Stimulated activated memory B cell treated with anti-CD40 and anti-IgM and Interleukin-4, amounts not matched to agents 10 μg/mL and 1 μg/mL and 100 μg/mL, for 72 hours (primary cell): ENCODE measurements at regions not wholly inside any gene's neighbourhood (a gene's known extent, or its start where the extent isn't known, plus 50 kb on each side); places are given as distances from the start of the nearest gene placed in this dataset.
"Not testable (repeated sequence)": the region's sequence is repeated elsewhere in the genome, so short reads cannot be mapped to it uniquely, and the experiment has no call there.

ENCODE experiments used
- ATAC-seq: fragments of 150-1000 bp; cut with Tn5 transposase; 2 replicates; pipeline ENCODE4 v1.10.0; 2021
- H3K27ac Mint-ChIP-seq: one replicate; pipeline ENCODE4 v1.8.0; 2022; ENCODE audit warnings: mild to moderate bottlenecking, mixed read lengths
- H3K27me3 Mint-ChIP-seq: one replicate; pipeline ENCODE4 v1.8.0; 2022; ENCODE audit warnings: mixed read lengths
- H3K36me3 Mint-ChIP-seq: one replicate; pipeline ENCODE4 v1.8.0; 2022; ENCODE audit warnings: mixed read lengths
- H3K4me1 Mint-ChIP-seq: one replicate; pipeline ENCODE4 v1.8.0; 2022; ENCODE audit warnings: mixed read lengths
- H3K4me3 Mint-ChIP-seq: one replicate; pipeline ENCODE4 v1.8.0; 2022; ENCODE audit warnings: mild to moderate bottlenecking, moderate library complexity, mixed read lengths
- H3K9me3 Mint-ChIP-seq: one replicate; pipeline ENCODE4 v1.8.0; 2022; ENCODE audit warnings: mixed read lengths

DNA sequence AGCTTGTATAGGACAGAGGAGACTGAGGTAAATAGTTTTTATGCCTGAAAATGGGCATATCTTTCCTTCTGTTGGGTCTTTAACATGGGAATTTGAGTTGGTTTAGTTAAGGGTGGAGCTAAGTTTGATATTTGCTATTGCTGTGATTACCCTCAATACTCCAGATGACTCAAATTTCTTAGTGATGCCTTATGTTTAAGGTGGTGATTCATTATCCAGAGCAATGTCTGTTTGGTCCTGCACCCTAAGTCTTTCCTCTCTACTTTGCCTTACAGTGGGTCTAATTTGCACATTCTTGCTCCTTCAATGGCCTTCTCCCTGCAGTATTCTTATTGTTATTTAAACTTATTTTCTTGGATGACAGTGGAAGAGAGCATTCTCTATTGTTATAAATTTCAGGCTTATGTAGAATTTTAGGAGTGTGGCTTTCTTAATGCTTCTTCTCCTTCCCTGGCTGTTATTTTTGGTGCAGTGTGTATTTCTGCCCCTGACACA lies 312.9 kb upstream of the RPS23 start:
- no peak for ATAC-seq
- no peak overlapping the region for H3K27ac Mint-ChIP-seq
- no peaks in the 10 kb centered on the region for H3K36me3 Mint-ChIP-seq
- peaks cover 4% of the 10 kb centered on the region for H3K27me3 Mint-ChIP-seq
- peaks cover 16% of the 10 kb centered on the region for H3K9me3 Mint-ChIP-seq
- no peaks in the 10 kb centered on the region for H3K4me1 Mint-ChIP-seq
- no peak overlapping the region for H3K4me3 Mint-ChIP-seq

DNA sequence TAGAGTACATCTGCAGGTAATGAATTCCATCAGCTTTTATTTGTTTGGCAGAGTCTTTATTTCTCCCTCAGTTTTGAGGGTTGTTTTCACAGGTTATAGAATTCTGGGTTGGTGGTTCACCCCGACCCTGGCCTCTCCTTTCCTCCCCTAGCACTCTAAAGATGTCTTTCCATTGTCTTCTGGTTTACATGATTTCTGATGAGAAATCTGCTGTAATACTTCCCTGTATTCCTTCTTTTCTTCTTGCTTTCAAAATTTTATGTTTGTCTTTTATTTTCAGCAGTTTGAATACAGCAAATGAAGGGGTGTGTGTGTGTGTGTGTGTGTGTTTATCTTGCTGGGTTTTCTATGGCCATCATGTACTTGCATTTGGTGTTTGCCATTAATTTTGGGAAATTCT lies 312.0 kb upstream of the RPS23 start:
- no peak overlapping the region for H3K27ac Mint-ChIP-seq
- no peaks in the 10 kb centered on the region for H3K4me1 Mint-ChIP-seq
- no peak for ATAC-seq
- H3K4me3 Mint-ChIP-seq = no peak overlapping the region
- peaks cover 9% of the 10 kb centered on the region for H3K27me3 Mint-ChIP-seq
- peaks cover 16% of the 10 kb centered on the region for H3K9me3 Mint-ChIP-seq
- no peaks in the 10 kb centered on the region for H3K36me3 Mint-ChIP-seq

DNA sequence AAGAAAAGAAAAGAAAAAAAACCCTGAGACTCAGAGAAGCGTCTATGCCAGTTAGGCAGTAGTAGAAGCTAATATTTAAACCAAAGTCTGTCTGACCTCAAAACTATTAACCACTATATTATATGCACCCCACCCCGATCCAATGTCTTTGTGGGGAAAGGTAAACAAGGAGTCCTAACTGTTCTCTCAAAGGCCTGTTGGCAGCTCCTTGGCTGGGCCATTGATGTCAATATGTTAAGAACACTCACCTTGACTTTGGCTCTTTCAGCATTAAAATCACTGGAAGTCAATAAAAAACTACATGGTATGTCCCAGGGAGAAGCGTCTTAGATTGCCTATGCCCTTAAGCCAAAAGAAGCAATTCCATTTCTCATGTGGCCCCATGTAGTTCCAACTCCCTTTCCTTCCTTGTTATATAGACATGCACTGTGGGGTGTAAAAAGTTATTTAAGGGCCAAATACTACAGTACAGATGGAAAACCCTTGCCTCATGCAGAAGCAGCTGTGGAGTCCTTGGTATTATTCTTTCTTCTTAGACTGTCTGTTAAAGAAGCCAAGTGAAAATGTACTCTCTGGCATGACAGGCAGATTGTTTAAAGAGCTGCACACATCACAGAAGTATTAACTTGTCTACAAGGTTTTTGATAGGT lies 308.6 kb upstream of the RPS23 start:
- Mint-ChIP-seq H3K27ac (no peak overlapping the region), H3K4me3 (no peak overlapping the region), H3K9me3 (peaks cover 24% of the 10 kb centered on the region), H3K27me3 (peaks cover 9% of the 10 kb centered on the region), H3K36me3 (no peaks in the 10 kb centered on the region), H3K4me1 (no peaks in the 10 kb centered on the region)
- no peak for ATAC-seq

DNA sequence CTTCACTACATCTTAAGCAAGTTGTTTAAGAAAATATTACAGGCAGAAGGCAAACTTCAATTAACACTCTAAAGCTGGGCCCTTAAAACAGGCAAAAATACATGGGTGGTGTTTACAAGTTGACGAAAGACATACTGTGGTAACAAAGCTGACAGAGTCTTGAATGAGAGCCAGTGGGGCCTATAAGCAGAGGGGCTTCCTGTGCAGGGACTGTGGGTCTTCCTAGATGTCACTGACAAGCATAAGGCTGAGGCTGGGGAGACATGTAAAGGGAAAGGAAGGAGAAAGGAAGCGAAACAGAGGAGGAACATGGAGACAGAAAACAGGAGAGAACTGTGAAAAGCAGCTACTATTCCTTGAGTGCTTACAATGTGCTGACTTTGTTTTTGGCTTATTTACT lies 308.0 kb upstream of the RPS23 start:
- H3K4me3 Mint-ChIP-seq = no peak overlapping the region
- no peaks in the 10 kb centered on the region for H3K4me1 Mint-ChIP-seq
- ATAC-seq = no peak
- H3K27ac Mint-ChIP-seq = no peak overlapping the region
- peaks cover 9% of the 10 kb centered on the region for H3K27me3 Mint-ChIP-seq
- H3K36me3 Mint-ChIP-seq = no peaks in the 10 kb centered on the region
- peaks cover 19% of the 10 kb centered on the region for H3K9me3 Mint-ChIP-seq

DNA sequence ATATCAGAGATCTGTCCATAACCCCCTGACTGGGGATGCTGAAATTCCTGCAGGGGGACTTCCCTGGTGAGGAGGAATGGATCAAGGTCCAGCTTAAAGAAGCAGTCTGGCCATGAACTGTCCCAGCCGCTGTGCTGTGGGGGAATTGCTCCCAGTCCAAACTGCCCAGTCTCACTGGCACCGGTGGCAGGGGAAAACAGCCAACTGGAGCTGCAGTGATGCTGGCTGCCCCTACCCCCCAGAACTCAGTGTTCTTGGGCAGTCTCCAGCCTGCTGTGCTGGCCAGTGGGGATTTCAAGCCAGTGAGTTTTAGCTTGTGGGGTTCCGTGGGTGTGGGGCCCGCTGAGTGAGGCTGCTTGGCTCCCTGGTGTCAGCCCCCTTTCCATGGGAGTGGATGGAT lies 306.5 kb upstream of the RPS23 start:
- H3K4me3 Mint-ChIP-seq = no peak overlapping the region
- peaks cover 11% of the 10 kb centered on the region for H3K9me3 Mint-ChIP-seq
- no peak for ATAC-seq
- no peak overlapping the region for H3K27ac Mint-ChIP-seq
- H3K27me3 Mint-ChIP-seq = peaks cover 9% of the 10 kb centered on the region
- H3K4me1 Mint-ChIP-seq = no peaks in the 10 kb centered on the region
- H3K36me3 Mint-ChIP-seq = no peaks in the 10 kb centered on the region

DNA sequence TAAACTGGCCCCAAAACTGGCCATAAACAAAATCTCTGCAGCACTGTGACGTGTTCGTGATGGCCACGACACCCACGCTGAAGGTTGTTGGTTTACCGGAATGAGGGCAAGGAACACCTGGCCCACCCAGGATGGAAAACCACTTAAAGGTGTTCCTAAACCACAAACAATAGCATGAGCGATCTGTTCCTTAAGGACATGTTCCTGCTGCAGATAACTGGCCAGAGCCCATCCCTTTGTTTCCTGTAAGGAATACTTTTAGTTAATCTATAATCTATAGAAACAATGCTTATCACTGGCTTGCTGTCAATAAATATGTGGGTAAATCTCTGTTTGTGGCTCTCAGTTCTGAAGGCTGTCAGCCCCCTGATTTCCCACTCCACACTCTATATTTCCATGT lies 305.2 kb upstream of the RPS23 start:
- H3K4me1 Mint-ChIP-seq, H3K36me3 Mint-ChIP-seq, H3K27ac Mint-ChIP-seq, H3K27me3 Mint-ChIP-seq, ATAC-seq, H3K4me3 Mint-ChIP-seq: not testable (repeated sequence)
- peaks cover 11% of the 10 kb centered on the region for H3K9me3 Mint-ChIP-seq

DNA sequence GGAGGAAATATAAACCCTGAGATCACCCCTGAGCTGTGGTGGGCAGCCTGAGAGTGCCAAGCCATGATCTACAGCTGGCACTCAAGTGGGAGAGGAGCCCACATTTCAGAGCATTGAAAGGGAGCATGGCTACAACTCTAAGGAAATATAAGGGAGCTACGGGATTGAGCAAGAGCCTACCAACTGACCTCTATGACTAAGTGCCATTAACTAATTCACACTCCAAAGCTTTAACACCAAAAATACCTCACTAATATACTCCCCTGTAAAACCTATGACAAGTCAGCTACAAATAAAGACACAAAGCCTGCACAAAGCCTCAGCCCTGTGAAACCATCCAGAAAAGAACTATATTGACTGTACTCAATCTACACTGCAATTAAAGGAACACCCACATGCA lies 286.8 kb upstream of the RPS23 start:
- no peak for ATAC-seq
- H3K27ac Mint-ChIP-seq = no peak overlapping the region
- no peak overlapping the region for H3K4me3 Mint-ChIP-seq
- H3K9me3 Mint-ChIP-seq = peaks cover 8% of the 10 kb centered on the region
- H3K4me1 Mint-ChIP-seq = no peaks in the 10 kb centered on the region
- H3K36me3 Mint-ChIP-seq = no peaks in the 10 kb centered on the region
- H3K27me3 Mint-ChIP-seq = no peaks in the 10 kb centered on the region

DNA sequence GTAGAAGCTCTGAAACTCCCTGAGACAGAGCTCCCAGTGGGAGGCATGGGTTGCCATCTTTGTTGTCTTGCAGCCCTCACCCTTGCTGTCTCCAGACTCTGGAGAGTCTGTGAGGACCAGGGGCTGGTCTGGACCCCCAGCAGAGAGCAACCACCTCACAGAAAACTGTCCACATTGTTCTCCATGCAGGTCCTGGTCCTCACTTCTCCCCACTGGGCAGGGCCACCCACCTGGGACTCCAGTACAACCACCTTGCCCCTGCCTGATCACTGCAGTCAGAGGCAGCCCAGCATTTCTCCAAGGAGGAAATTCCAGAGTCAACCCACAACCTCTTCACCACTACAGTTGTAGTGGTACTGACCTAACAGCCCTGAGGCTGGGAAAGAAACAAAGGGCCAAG lies 285.6 kb upstream of the RPS23 start:
- Mint-ChIP-seq H3K36me3 (no peaks in the 10 kb centered on the region), H3K4me1 (no peaks in the 10 kb centered on the region), H3K9me3 (peaks cover 8% of the 10 kb centered on the region), H3K4me3 (no peak overlapping the region), H3K27me3 (no peaks in the 10 kb centered on the region), H3K27ac (no peak overlapping the region)
- ATAC-seq = no peak

DNA sequence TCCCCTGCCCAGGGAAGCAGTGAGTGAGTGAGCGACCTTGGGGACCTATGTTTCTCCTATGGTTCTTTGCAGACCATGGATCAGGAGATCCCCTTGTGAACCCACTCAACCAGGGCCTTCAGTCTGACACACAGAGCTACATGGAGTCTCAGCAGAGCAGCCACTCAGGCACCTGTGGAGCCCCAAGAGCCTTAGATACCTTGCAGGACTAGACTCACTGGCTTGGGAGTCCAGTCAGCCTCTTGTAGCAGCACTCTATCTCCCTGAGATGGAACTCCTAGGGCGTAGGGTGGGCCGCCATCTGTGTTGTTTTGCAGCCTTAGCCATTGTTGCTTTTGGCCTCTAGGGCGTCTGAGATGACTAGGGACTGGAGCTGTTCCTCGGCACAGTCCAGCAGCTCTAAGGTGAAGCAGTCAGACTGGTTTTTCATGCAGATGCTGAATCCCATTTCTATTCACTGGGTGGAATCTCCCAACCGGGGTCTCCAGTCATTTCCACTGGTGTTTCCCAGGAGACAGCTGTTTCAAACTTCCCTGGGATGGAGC lies 284.6 kb upstream of the RPS23 start:
- Mint-ChIP-seq H3K4me3 (no peak overlapping the region), H3K36me3 (no peaks in the 10 kb centered on the region), H3K9me3 (peaks cover 11% of the 10 kb centered on the region), H3K27me3 (no peaks in the 10 kb centered on the region), H3K4me1 (no peaks in the 10 kb centered on the region), H3K27ac (no peak overlapping the region)
- no peak for ATAC-seq

DNA sequence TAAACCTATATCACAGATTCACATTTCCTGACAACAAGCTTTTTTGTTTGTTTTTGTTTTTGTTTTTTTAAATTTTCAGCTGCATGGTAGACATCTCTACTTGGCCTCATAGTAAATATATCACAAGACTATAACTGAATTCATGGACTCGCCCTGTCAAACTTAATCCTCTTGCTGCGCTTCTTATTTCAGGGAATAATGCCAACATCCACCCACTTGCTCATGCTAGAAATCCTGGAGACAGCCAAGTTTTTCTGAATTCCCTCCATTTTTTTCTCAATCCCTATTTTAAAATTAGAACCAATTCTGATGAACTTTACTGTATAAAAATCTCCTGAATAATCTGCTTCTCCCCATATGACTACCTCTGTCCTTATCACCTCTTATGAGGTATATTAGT lies 283.6 kb upstream of the RPS23 start:
- no peaks in the 10 kb centered on the region for H3K36me3 Mint-ChIP-seq
- no peaks in the 10 kb centered on the region for H3K4me1 Mint-ChIP-seq
- H3K27me3 Mint-ChIP-seq = no peaks in the 10 kb centered on the region
- ATAC-seq = no peak
- H3K27ac Mint-ChIP-seq = no peak overlapping the region
- H3K9me3 Mint-ChIP-seq = peaks cover 13% of the 10 kb centered on the region
- no peak overlapping the region for H3K4me3 Mint-ChIP-seq

DNA sequence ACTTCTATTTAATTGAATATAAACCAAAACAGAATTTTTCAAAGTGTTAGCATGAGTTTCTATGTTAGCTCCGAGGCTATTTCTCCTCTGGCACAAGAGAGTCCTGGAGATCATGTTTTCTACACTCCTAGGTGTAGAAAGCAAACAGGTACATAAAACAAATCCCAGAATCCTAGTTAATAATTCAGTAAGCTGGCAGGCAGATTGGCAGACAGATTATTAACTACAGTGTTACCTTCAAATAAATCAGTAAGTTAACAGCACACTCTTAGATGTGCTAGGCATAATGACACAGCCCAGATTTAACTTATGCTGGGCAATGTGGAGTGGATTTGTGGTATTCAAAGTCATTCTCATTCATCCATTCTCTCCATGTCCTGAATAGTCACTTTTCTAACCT lies 282.8 kb upstream of the RPS23 start:
- H3K9me3 Mint-ChIP-seq = peaks cover 10% of the 10 kb centered on the region
- no peaks in the 10 kb centered on the region for H3K4me1 Mint-ChIP-seq
- H3K27me3 Mint-ChIP-seq = no peaks in the 10 kb centered on the region
- no peak overlapping the region for H3K27ac Mint-ChIP-seq
- no peaks in the 10 kb centered on the region for H3K36me3 Mint-ChIP-seq
- no peak overlapping the region for H3K4me3 Mint-ChIP-seq
- no peak for ATAC-seq

DNA sequence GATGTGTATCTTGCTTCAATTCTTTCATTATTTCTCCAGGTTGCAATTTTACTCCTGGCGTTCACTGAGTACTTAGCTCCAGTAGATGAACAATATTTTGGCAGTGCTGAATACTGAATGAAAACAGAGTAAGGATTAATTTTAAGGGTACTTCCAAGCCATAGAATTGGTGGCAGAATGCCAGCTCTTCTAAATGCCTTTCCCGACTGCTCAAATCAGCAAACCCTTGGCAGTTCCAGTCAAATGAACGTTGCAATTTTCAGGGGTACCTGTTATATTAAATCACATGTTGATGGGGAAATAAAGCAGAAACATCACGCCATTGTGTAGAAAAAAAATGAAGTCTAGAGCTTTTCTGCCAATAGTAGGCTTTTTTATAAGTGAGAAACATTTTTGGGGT lies 282.4 kb upstream of the RPS23 start:
- H3K36me3 Mint-ChIP-seq = no peaks in the 10 kb centered on the region
- no peak overlapping the region for H3K4me3 Mint-ChIP-seq
- peaks cover 10% of the 10 kb centered on the region for H3K9me3 Mint-ChIP-seq
- no peak for ATAC-seq
- no peaks in the 10 kb centered on the region for H3K27me3 Mint-ChIP-seq
- H3K4me1 Mint-ChIP-seq = no peaks in the 10 kb centered on the region
- H3K27ac Mint-ChIP-seq = no peak overlapping the region

DNA sequence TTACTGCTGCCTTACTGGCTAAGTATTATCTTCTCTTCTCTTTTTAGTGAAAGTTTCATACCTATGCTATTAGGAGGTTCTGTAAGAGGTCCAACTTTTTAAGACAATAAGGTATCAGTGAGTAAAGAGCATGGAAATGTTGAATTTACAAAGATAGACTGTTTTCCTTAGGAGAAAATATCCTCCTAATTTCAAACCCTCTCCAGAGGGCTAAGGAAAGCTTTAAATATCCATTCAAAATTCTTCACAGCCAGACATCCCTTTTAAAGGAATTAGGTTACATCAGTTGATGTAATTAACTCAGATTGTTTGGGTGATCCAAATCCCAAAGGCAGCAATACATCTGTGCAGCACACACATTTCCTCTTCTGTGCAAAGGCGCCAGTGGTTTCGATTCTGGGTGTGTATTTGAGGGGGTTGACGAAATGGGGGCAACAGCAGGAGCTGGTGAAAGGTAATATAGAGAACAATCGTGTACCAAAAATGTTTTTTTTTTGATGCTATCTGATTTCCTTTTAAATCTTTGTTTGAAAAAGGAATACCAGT lies 273.8 kb upstream of the RPS23 start:
- Mint-ChIP-seq H3K27ac (no peak overlapping the region), H3K4me3 (no peak overlapping the region), H3K36me3 (no peaks in the 10 kb centered on the region), H3K27me3 (no peaks in the 10 kb centered on the region), H3K9me3 (peaks cover 3% of the 10 kb centered on the region), H3K4me1 (no peaks in the 10 kb centered on the region)
- no peak for ATAC-seq

DNA sequence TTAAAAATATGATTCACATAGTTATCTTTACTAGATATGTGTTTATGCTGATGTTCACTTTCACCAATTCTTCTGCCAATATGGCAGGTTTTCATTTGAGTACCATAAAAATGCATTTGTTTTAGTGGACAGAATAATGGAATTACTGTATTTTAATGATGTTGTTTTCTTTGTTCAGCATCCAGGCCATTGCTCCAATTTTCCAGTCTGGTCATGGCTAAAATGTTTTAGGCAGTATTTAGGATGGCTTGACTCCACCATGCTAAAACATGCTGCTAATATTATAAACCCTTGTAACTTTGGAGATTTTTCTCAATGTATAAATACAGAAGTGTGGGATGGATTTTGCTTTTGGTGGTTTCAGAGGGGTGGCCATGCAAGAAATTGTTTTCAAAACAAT lies 273.0 kb upstream of the RPS23 start:
- ATAC-seq = no peak
- Mint-ChIP-seq H3K27ac (no peak overlapping the region), H3K27me3 (no peaks in the 10 kb centered on the region), H3K36me3 (no peaks in the 10 kb centered on the region), H3K9me3 (peaks cover 3% of the 10 kb centered on the region), H3K4me1 (no peaks in the 10 kb centered on the region), H3K4me3 (no peak overlapping the region)

DNA sequence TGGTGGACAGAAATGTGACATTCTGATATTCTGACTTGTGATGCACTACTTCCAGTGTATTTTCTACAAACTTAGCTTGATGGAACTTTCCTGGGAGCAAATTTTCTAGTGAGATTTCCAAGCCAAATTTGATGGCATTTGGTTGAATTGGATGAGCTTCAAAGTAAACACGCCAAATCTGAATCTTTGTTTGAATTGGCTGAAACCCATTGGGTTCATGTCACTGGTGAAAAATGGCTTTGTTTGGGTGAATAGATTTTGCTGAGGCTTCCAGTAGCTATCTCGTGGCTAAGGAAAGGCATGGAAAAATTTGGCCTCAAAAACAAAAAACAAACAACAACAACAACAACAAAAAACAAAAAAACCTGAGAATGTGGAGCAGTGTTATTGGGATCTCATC lies 271.1 kb upstream of the RPS23 start:
- H3K27me3 Mint-ChIP-seq = no peaks in the 10 kb centered on the region
- peaks cover 3% of the 10 kb centered on the region for H3K9me3 Mint-ChIP-seq
- no peak overlapping the region for H3K27ac Mint-ChIP-seq
- ATAC-seq = no peak
- no peak overlapping the region for H3K4me3 Mint-ChIP-seq
- H3K4me1 Mint-ChIP-seq = no peaks in the 10 kb centered on the region
- no peaks in the 10 kb centered on the region for H3K36me3 Mint-ChIP-seq

DNA sequence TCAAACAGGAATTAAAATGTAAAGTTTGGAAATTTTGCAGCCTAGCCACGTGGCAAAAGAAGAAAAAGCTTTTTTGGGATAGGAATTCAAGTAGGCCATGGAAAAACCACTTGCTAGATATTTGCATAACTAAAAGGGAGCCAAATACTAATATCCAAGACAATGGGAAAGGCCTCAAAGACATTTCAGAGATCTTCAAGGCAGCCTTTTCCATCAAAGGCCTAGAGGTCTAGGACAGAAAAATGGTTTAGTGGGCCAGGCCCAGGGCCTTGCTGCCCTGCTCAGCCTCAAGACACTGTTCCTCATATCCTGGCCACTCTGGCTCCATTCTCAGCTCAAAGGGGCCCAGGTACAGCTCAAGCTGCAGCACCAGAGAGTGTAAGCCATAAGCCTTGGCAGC lies 265.9 kb upstream of the RPS23 start:
- H3K27ac Mint-ChIP-seq = no peak overlapping the region
- no peak for ATAC-seq
- no peaks in the 10 kb centered on the region for H3K27me3 Mint-ChIP-seq
- no peak overlapping the region for H3K4me3 Mint-ChIP-seq
- no peaks in the 10 kb centered on the region for H3K36me3 Mint-ChIP-seq
- peaks cover 4% of the 10 kb centered on the region for H3K9me3 Mint-ChIP-seq
- no peaks in the 10 kb centered on the region for H3K4me1 Mint-ChIP-seq
